B cell (primary cell): ENCODE measurements at regions not wholly inside any gene's neighbourhood (a gene's known extent, or its start where the extent isn't known, plus 50 kb on each side); places are given as distances from the start of the nearest gene placed in this dataset.

Source experiments
- ATAC-seq: fragments of 200-7000 bp; cut with Tn5 transposase; one replicate; pipeline ENCODE4 v1.10.0; 2021; ENCODE audit warnings: low read depth, mild to moderate bottlenecking, moderate number of reproducible peaks, moderate library complexity
- CTCF ChIA-PET: fragments of 350-600 bp; sonication (Branson Sonifier 250); formaldehyde crosslinking; loops from one replicate; lab custom pipeline; 2021; ENCODE audit warnings: antibody characterized with exemption, inconsistent platforms; lab: Charles Lee
- POLR2A ChIA-PET: fragments of 350-600 bp; sonication (Branson Sonifier 250); formaldehyde crosslinking; loops from one replicate; lab custom pipeline; 2021; ENCODE audit warnings: antibody characterized with exemption; lab: Charles Lee
- DNase-seq: peaks from one replicate; pipeline ENCODE4 v3.0.0; 2013
- H2AFZ ChIP-seq: 2 replicates; pipeline ENCODE4 v1.6.1; 2012; ENCODE audit warnings: mild to moderate bottlenecking, low read depth, low read length; ENCODE audit not compliant: insufficient read depth, poor library complexity, severe bottlenecking
- H3K27ac ChIP-seq, 2 donors: 1 replicate in 1 of 2; 2 replicates in 1 of 2; pipeline ENCODE4 v1.5.1; 2012 to 2013; ENCODE audit warnings: low read length in 2 of 2, mild to moderate bottlenecking in 2 of 2, moderate library complexity in 1 of 2
- H3K27me3 ChIP-seq, 4 experiments: fragments of 200-600 bp in 1 of 4; sonication (generic) in 1 of 4; replicated peaks in 1 of 4; 1 replicate in 2 of 4; 2 replicates in 2 of 4; pipeline versions ENCODE4 v1.6.1 to v1.7.0; 2013 to 2016; ENCODE audit warnings: low read length in 3 of 4, mild to moderate bottlenecking in 2 of 4, mixed read lengths in 1 of 4, moderate library complexity in 1 of 4; ENCODE audit not compliant: insufficient read depth in 4 of 4, control insufficient read depth in 3 of 4; ENCODE audit errors: control extremely low read depth in 1 of 4
- H3K36me3 ChIP-seq, 2 experiments: replicated peaks in 1 of 2; 1 replicate in 1 of 2; 2 replicates in 1 of 2; pipeline versions ENCODE4 v1.6.1 to v1.7.1; 2013; ENCODE audit warnings: low read length in 1 of 2; ENCODE audit not compliant: insufficient read depth in 2 of 2, control insufficient read depth in 1 of 2; ENCODE audit errors: control extremely low read depth in 1 of 2, extremely low read depth in 1 of 2
- H3K4me1 ChIP-seq, 2 donors: fragments of 200-600 bp in 1 of 2; sonication (generic) in 1 of 2; 1 replicate in 1 of 2; 2 replicates in 1 of 2; pipeline versions ENCODE4 v1.5.1 to v1.6.1; 2013 to 2017; ENCODE audit warnings: low read length in 2 of 2; ENCODE audit not compliant: control insufficient read depth in 2 of 2, insufficient read depth in 2 of 2
- H3K4me2 ChIP-seq: replicated peaks from 2 replicates; pipeline ENCODE3; 2012; ENCODE audit warnings: mild to moderate bottlenecking, low read depth, low read length; ENCODE audit not compliant: poor library complexity, severe bottlenecking
- H3K4me3 ChIP-seq, 5 experiments: fragments of 200-600 bp in 1 of 5; sonication (generic) in 1 of 5; 1 replicate in 3 of 5; 2 replicates in 2 of 5; pipeline versions ENCODE4 v1.5.1 to v1.7.0; 2011 to 2016; ENCODE audit warnings: low read length in 4 of 5, mild to moderate bottlenecking in 4 of 5, low read depth in 2 of 5, control low read depth in 1 of 5, moderate library complexity in 1 of 5; ENCODE audit not compliant: insufficient read depth in 1 of 5; ENCODE audit errors: control extremely low read depth in 1 of 5, extremely low read depth in 1 of 5
- H3K79me2 ChIP-seq: fragments of 200-600 bp; sonication (generic); one replicate; pipeline ENCODE4 v1.6.0; 2016; ENCODE audit warnings: low read length; ENCODE audit not compliant: control insufficient read depth, insufficient read depth
- H3K9ac ChIP-seq: fragments of 200-600 bp; sonication (generic); 2 replicates; pipeline ENCODE4 v1.6.1; 2017; ENCODE audit warnings: mild to moderate bottlenecking, low read length, moderate library complexity
- H3K9me3 ChIP-seq, 3 donors: one replicate each; pipeline versions ENCODE4 v1.6.1 to v1.7.1; 2013; ENCODE audit warnings: low read length in 2 of 3; ENCODE audit not compliant: control insufficient read depth in 2 of 3, insufficient read depth in 1 of 3; ENCODE audit errors: control extremely low read depth in 1 of 3
- H4K20me1 ChIP-seq: 2 replicates; pipeline ENCODE4 v1.6.0; 2012; ENCODE audit warnings: mild to moderate bottlenecking, low read length; ENCODE audit not compliant: insufficient read depth, control insufficient read depth, poor library complexity, severe bottlenecking
- H3K27ac Mint-ChIP-seq: one replicate; pipeline ENCODE4 v1.8.0; 2021; ENCODE audit warnings: mixed read lengths
- H3K27me3 Mint-ChIP-seq: one replicate; pipeline ENCODE4 v1.8.0; 2021; ENCODE audit warnings: mixed read lengths
- H3K4me1 Mint-ChIP-seq: one replicate; pipeline ENCODE4 v1.8.0; 2021; ENCODE audit warnings: mixed read lengths
- H3K4me3 Mint-ChIP-seq: one replicate; pipeline ENCODE4 v1.8.0; 2021; ENCODE audit warnings: mixed read lengths
- H3K9me3 Mint-ChIP-seq: one replicate; pipeline ENCODE4 v1.8.0; 2022; ENCODE audit warnings: mixed read lengths; ENCODE audit not compliant: insufficient read depth
- EZH2 ChIP-seq: IDR thresholded peaks from 2 replicates; pipeline ENCODE4 v1.6.1; 2012; ENCODE audit warnings: borderline replicate concordance, low read depth, mild to moderate bottlenecking, moderate library complexity, low read length; ENCODE audit not compliant: insufficient read depth, poor library complexity, severe bottlenecking
- whole genome bisulfite sequencing: methylation state at CpG from one replicate; pipeline ENCODE4 v1.1.5; 2013; ENCODE audit warnings: missing lambda C conversion rate; ENCODE audit not compliant: insufficient coverage; 5-methylcytosine and 5-hydroxymethylcytosine counted together
- intact Hi-C: fragments of 100-400 bp; cut with micrococcal nuclease; formaldehyde crosslinking; loops from one replicate; pipeline ENCODE4 v1.10.0; 2022
- TF ChIP-seq, protein P1 (sequence below): fragments of 200-600 bp; IDR thresholded peaks from one replicate; pipeline ENCODE4 v1.8.0; 2022; ENCODE audit warnings: antibody characterized with exemption, mild to moderate bottlenecking

DNA sequence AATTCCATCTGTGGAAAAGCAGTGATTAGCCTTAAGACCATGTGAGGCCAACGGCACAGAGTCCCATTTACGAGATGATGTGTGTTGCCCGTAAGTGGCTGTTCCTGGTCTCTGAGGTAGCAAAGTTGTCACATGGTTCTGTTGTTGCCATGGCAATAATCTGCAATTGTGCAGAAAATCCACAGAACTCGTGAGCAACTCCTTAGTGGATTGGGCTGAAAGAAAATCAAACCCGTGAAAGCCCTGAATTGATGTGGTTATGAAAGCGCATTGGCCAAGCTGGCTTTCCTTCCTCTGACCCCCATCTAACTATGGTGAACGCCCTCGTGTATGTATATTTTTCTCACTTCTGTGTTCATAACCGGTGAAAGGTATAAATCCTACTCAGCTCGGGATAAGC is 614.7 kb downstream of the EBF1 start:
- DNase-seq (no peak), ATAC-seq (no peak)
- intact Hi-C loops = no loop called here
- Histone ChIP-seq H3K4me1 (no peaks in the 10 kb centered on the region), H3K9me3 (no peaks in the 10 kb centered on the region), H4K20me1 (no peaks in the 10 kb centered on the region), H3K9ac (no peak overlapping the region), H3K4me2 (no peak overlapping the region), H3K79me2 (no peaks in the 10 kb centered on the region), H2AFZ (no peak overlapping the region), H3K27ac (no peak overlapping the region), H3K4me3 (no peak overlapping the region), H3K27me3 (peaks cover 0 to 4% (median 0%) of the 10 kb centered on the region in 4 experiments), H3K36me3 (no peaks in the 10 kb centered on the region)
- Mint-ChIP-seq H3K27ac (no peak overlapping the region), H3K9me3 (no peaks in the 10 kb centered on the region), H3K4me1 (no peaks in the 10 kb centered on the region), H3K4me3 (no peak overlapping the region), H3K27me3 (no peaks in the 10 kb centered on the region)
- no peak for TF ChIP-seq EZH2
- TF ChIP-seq, protein P1, sequence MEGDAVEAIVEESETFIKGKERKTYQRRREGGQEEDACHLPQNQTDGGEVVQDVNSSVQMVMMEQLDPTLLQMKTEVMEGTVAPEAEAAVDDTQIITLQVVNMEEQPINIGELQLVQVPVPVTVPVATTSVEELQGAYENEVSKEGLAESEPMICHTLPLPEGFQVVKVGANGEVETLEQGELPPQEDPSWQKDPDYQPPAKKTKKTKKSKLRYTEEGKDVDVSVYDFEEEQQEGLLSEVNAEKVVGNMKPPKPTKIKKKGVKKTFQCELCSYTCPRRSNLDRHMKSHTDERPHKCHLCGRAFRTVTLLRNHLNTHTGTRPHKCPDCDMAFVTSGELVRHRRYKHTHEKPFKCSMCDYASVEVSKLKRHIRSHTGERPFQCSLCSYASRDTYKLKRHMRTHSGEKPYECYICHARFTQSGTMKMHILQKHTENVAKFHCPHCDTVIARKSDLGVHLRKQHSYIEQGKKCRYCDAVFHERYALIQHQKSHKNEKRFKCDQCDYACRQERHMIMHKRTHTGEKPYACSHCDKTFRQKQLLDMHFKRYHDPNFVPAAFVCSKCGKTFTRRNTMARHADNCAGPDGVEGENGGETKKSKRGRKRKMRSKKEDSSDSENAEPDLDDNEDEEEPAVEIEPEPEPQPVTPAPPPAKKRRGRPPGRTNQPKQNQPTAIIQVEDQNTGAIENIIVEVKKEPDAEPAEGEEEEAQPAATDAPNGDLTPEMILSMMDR = no peak
- ChIA-PET CTCF (no interaction called here), POLR2A (no interaction called here)
- WGBS = 92% methylated on average over 3 of the region's 10 CpGs

DNA sequence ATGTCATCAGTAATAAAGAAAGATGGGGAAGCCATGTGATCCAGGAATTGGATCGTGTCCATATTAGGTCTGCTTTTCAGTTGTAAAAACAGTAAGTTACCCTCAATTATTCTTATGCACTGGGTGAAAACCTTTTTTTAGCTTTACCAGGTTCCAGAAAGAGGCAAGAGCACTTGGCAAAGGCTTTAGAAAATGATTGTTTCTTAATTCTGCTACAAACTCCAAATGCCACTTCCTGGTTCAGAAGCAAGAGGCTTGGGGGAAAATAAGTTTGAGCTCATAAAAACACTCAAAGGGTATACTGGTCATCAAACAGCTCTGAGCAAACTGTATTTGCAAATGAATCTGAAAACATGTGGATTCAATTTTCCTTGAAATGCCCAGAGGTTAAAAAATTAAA is 615.6 kb downstream of the EBF1 start:
- no peaks in the 10 kb centered on the region for H3K79me2 ChIP-seq
- H3K9ac ChIP-seq = no peak overlapping the region
- H3K27me3 ChIP-seq = peaks cover 0 to 4% (median 0%) of the 10 kb centered on the region in 4 experiments
- CTCF ChIA-PET = no interaction called here
- DNase-seq = no peak
- intact Hi-C loops = no loop called here
- H4K20me1 ChIP-seq = no peaks in the 10 kb centered on the region
- no peak for ATAC-seq
- Mint-ChIP-seq H3K4me3 (no peak overlapping the region), H3K27me3 (no peaks in the 10 kb centered on the region), H3K27ac (no peak overlapping the region), H3K4me1 (no peaks in the 10 kb centered on the region), H3K9me3 (no peaks in the 10 kb centered on the region)
- no peak overlapping the region for H3K4me2 ChIP-seq
- no peak overlapping the region for H3K4me3 ChIP-seq
- WGBS = no CpG with 5 or more reads among the region's 1 CpG
- no peak overlapping the region for H3K27ac ChIP-seq
- no peak for TF ChIP-seq EZH2
- TF ChIP-seq, protein P1 = no peak
- no peak overlapping the region for H2AFZ ChIP-seq
- no peaks in the 10 kb centered on the region for H3K4me1 ChIP-seq
- POLR2A ChIA-PET = no interaction called here
- no peaks in the 10 kb centered on the region for H3K9me3 ChIP-seq
- H3K36me3 ChIP-seq = no peaks in the 10 kb centered on the region
